ENCODE measurements at regions not wholly inside any gene's neighbourhood (a gene's known extent, or its start where the extent isn't known, plus 50 kb on each side); places are given as distances from the start of the nearest gene placed in this dataset.

DNA sequence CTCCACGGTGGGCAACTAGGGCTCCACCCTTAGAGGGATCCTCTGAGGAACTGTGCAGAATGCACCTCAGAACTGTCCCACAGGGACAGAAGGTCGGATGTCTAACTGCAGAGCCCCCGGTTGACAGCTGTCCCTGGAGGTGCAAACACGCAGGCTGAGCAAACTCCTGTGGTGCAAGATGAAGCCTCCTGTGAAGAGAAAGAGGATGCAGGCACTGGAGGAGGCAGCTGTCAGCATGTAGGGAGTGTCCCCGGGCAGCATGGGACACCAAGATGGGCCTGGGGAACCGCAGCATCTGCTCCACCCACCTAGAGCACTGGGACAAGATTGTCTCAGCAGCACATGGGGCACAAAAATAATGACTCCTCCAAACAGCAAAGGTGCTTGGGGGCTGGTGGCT, 258.9 kb downstream of the ABHD5 start:
- H3K27ac ChIP-seq (ENCODE audit: low read depth in 2 of 2, low read length in 1 of 2), result no peak overlapping the region
- H3K9me2 ChIP-seq, result no peaks in the 10 kb centered on the region
- H2AFZ ChIP-seq (ENCODE audit: low read depth), result no peak overlapping the region
- TF ChIP-seq, protein P1, sequence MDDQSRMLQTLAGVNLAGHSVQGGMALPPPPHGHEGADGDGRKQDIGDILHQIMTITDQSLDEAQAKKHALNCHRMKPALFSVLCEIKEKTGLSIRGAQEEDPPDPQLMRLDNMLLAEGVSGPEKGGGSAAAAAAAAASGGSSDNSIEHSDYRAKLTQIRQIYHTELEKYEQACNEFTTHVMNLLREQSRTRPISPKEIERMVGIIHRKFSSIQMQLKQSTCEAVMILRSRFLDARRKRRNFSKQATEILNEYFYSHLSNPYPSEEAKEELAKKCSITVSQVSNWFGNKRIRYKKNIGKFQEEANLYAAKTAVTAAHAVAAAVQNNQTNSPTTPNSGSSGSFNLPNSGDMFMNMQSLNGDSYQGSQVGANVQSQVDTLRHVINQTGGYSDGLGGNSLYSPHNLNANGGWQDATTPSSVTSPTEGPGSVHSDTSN (IDR thresholded peaks at IDR 0.05), result no peak
- TF ChIP-seq, protein P2, sequence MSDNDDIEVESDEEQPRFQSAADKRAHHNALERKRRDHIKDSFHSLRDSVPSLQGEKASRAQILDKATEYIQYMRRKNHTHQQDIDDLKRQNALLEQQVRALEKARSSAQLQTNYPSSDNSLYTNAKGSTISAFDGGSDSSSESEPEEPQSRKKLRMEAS (IDR thresholded peaks at IDR 0.05; ENCODE audit: low read depth), result no peak
- H3K4me2 ChIP-seq, result no peak overlapping the region
- POLR2A ChIA-PET, result no interaction called here
- DNase-seq, result no peak
- peaks cover 8% of the 10 kb centered on the region for H3F3A ChIP-seq (replicated peaks; ENCODE audit: insufficient read depth)
- H3K27me3 ChIP-seq (ENCODE audit: insufficient read depth), result no peaks in the 10 kb centered on the region; the same call in 1 of the 2 replicates
- H3K4me3 ChIP-seq (ENCODE audit: low read depth in 2 of 2, low read length in 1 of 2), result no peak overlapping the region
- no peaks in the 10 kb centered on the region for H3K79me2 ChIP-seq (ENCODE audit: insufficient read depth)
- no peaks in the 10 kb centered on the region for H3K36me3 ChIP-seq (replicated peaks in 1 of 2; ENCODE audit: control insufficient read depth in 1 of 2, insufficient read depth in 2 of 2, low read length in 1 of 2)
- CTCF ChIA-PET, result no interaction called here
- no peak overlapping the region for H3K9ac ChIP-seq
- no peaks in the 10 kb centered on the region for H4K20me1 ChIP-seq (ENCODE audit: insufficient read depth)
- WGBS (ENCODE audit: low lambda C conversion rate), result 65% methylated on average over 6 of the region's 6 CpGs
- H3K4me1 ChIP-seq (ENCODE audit: control insufficient read depth in 1 of 2, insufficient read depth in 2 of 2, low read depth in 1 of 2, low read length in 1 of 2), result peaks cover 0 to 20% of the 10 kb centered on the region in 2 experiments; a peak in 2 of 4 replicates
- no peaks in the 10 kb centered on the region for H3K9me3 ChIP-seq

DNA sequence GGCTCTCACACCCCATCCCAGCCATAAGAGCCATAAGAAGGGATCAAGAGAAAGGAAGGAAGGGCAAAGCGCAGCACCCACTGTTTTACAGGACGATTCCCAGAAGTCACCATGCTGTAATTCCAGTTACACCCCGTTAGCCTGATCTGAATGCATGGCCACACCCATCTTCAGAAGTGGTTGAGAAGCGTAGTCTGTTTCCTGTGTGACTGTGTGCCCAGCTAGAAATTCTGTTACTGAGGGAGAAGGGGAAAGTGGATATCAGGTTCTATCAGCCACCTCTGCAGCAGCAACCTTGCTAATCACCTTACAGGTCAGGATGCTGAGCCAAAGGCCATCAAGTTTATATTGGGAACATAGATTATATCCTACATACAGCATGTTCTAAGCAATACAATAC, 260.0 kb downstream of the ABHD5 start:
- CTCF ChIA-PET, result no interaction called here
- 68% methylated on average over 4 of the region's 4 CpGs for WGBS (ENCODE audit: low lambda C conversion rate)
- no peaks in the 10 kb centered on the region for H4K20me1 ChIP-seq (ENCODE audit: insufficient read depth)
- H3K9me2 ChIP-seq, result no peaks in the 10 kb centered on the region
- no peaks in the 10 kb centered on the region; the same call in 1 of the 2 replicates for H3K27me3 ChIP-seq (ENCODE audit: insufficient read depth)
- H3F3A ChIP-seq (replicated peaks; ENCODE audit: insufficient read depth), result peaks cover 8% of the 10 kb centered on the region
- H3K4me3 ChIP-seq (ENCODE audit: low read depth in 2 of 2, low read length in 1 of 2), result no peak overlapping the region
- H3K4me2 ChIP-seq, result no peak overlapping the region
- H3K79me2 ChIP-seq (ENCODE audit: insufficient read depth), result no peaks in the 10 kb centered on the region
- no peaks in the 10 kb centered on the region for H3K9me3 ChIP-seq
- POLR2A ChIA-PET, result no interaction called here
- no peak overlapping the region for H3K9ac ChIP-seq
- TF ChIP-seq GABPA (IDR thresholded peaks at IDR 0.05; ENCODE audit: low read depth) (no peak), RCOR1 (IDR thresholded peaks at IDR 0.05; ENCODE audit: low read length) (no peak), CHD2 (IDR thresholded peaks at IDR 0.05; ENCODE audit: low read length, partially characterized antibody) (no peak), FOXM1 (IDR thresholded peaks at IDR 0.05; ENCODE audit: low read depth) (no peak), ELF1 (IDR thresholded peaks at IDR 0.05) (no peak), RXRA (IDR thresholded peaks at IDR 0.05; ENCODE audit: borderline replicate concordance, low read depth) (no peak), SIN3A (IDR thresholded peaks at IDR 0.05; ENCODE audit: borderline replicate concordance, low read depth, low read length) (no peak), RFX5 (IDR thresholded peaks at IDR 0.05; ENCODE audit: low read length) (no peak)
- TF ChIP-seq, protein P3, sequence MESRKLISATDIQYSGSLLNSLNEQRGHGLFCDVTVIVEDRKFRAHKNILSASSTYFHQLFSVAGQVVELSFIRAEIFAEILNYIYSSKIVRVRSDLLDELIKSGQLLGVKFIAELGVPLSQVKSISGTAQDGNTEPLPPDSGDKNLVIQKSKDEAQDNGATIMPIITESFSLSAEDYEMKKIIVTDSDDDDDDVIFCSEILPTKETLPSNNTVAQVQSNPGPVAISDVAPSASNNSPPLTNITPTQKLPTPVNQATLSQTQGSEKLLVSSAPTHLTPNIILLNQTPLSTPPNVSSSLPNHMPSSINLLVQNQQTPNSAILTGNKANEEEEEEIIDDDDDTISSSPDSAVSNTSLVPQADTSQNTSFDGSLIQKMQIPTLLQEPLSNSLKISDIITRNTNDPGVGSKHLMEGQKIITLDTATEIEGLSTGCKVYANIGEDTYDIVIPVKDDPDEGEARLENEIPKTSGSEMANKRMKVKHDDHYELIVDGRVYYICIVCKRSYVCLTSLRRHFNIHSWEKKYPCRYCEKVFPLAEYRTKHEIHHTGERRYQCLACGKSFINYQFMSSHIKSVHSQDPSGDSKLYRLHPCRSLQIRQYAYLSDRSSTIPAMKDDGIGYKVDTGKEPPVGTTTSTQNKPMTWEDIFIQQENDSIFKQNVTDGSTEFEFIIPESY (IDR thresholded peaks at IDR 0.05; ENCODE audit: borderline replicate concordance, low read depth), result no peak
- TF ChIP-seq, protein P2 (IDR thresholded peaks at IDR 0.05; ENCODE audit: low read depth), result no peak
- TF ChIP-seq, protein P4, sequence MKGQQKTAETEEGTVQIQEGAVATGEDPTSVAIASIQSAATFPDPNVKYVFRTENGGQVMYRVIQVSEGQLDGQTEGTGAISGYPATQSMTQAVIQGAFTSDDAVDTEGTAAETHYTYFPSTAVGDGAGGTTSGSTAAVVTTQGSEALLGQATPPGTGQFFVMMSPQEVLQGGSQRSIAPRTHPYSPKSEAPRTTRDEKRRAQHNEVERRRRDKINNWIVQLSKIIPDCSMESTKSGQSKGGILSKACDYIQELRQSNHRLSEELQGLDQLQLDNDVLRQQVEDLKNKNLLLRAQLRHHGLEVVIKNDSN (IDR thresholded peaks at IDR 0.05; ENCODE audit: borderline replicate concordance, low read depth), result no peak
- TF ChIP-seq, protein P5, sequence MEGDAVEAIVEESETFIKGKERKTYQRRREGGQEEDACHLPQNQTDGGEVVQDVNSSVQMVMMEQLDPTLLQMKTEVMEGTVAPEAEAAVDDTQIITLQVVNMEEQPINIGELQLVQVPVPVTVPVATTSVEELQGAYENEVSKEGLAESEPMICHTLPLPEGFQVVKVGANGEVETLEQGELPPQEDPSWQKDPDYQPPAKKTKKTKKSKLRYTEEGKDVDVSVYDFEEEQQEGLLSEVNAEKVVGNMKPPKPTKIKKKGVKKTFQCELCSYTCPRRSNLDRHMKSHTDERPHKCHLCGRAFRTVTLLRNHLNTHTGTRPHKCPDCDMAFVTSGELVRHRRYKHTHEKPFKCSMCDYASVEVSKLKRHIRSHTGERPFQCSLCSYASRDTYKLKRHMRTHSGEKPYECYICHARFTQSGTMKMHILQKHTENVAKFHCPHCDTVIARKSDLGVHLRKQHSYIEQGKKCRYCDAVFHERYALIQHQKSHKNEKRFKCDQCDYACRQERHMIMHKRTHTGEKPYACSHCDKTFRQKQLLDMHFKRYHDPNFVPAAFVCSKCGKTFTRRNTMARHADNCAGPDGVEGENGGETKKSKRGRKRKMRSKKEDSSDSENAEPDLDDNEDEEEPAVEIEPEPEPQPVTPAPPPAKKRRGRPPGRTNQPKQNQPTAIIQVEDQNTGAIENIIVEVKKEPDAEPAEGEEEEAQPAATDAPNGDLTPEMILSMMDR (IDR thresholded peaks at IDR 0.05), result no peak
- no peak overlapping the region for H2AFZ ChIP-seq (ENCODE audit: low read depth)
- DNase-seq, result no peak
- H3K4me1 ChIP-seq (ENCODE audit: control insufficient read depth in 1 of 2, insufficient read depth in 2 of 2, low read depth in 1 of 2, low read length in 1 of 2), result peaks cover 0 to 21% of the 10 kb centered on the region in 2 experiments; a peak in 2 of 4 replicates
- H3K27ac ChIP-seq (ENCODE audit: low read depth in 2 of 2, low read length in 1 of 2), result no peak overlapping the region
- no peaks in the 10 kb centered on the region for H3K36me3 ChIP-seq (replicated peaks in 1 of 2; ENCODE audit: control insufficient read depth in 1 of 2, insufficient read depth in 2 of 2, low read length in 1 of 2)
